GM18907 (cell line): ENCODE measurements at regions not wholly inside any gene's neighbourhood (a gene's known extent, or its start where the extent isn't known, plus 50 kb on each side); places are given as distances from the start of the nearest gene placed in this dataset.
A peak's percentile ranks its signal among the peaks of the same experiment; 100 is the strongest.

Experiments used
- ATAC-seq: cut with Tn5 transposase; IDR thresholded peaks from one replicate; pipeline ENCODE4 v1.9.1; 2021; ENCODE audit warnings: mild to moderate bottlenecking, moderate library complexity; ENCODE audit not compliant: unreplicated experiment

DNA sequence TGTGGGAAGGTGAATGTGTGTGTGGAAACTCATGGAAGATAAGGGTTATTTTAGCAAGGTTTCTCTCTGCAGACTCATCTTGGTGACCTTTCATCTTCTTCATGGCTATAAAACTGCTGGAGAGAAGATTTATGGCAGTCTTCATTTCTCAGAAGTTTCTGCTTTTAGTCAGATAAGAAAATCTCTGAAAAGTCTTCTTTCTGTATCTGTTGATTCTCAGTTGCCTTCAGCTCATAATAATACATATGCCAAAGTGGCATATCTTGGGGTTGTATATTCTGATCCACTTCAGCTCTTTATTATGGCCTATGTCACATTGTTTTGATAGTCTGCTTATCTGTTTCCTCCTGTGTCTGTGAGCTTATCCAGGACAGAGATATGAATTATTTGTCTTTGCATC lies 143.3 kb upstream of the TMTC4 start:
- no peak for ATAC-seq

DNA sequence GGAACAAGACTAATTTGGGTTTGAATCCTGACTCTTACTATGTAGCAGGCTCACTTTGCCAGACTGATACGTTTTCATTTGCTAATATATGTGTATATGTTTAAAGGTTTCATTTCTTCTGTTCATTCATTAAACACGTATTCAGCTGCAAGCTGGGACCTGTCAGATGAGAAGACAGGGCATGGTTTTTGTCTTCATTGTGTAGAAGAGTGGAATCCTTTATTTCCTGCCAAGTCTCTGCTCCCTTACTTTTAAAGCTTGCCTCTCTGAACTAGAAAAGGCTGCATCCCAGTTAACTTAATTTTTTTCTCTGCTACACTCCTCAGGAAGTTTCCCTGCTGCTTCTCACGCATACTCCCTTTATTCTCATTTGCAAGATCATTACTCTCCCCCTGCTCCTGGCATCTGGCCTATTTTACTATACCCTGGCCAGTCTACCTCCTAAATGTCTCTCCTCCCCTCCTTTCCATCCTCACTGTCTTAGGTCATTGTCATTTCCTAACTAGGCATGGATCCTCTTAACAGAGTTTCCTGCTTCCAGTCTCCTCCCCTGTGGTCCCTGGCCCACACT lies 141.0 kb upstream of the TMTC4 start:
- ATAC-seq = no peak

- no peak for ATAC-seq
Measured at GRCh38 chr13:100812982-100813584, 138.5 kb upstream of the TMTC4 start.

DNA sequence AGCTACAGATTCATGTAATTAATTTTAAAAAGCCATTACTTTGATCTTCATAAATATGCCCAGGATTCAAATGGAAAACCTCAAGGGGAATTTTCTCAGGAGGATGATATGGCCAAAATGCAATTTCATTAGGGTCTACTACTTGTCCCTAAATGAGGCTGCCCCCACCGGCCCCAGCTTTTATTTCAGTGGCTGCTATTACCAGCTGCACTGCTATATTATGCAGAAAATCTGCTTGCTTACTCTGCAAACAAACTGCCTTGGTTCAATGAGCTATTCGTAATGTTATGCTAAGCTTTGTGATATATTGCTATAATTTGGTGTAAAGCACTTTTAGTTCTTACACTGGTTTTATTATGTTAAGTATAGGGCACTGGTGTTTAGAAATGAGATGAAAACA lies 137.3 kb upstream of the TMTC4 start:
- no peak for ATAC-seq

DNA sequence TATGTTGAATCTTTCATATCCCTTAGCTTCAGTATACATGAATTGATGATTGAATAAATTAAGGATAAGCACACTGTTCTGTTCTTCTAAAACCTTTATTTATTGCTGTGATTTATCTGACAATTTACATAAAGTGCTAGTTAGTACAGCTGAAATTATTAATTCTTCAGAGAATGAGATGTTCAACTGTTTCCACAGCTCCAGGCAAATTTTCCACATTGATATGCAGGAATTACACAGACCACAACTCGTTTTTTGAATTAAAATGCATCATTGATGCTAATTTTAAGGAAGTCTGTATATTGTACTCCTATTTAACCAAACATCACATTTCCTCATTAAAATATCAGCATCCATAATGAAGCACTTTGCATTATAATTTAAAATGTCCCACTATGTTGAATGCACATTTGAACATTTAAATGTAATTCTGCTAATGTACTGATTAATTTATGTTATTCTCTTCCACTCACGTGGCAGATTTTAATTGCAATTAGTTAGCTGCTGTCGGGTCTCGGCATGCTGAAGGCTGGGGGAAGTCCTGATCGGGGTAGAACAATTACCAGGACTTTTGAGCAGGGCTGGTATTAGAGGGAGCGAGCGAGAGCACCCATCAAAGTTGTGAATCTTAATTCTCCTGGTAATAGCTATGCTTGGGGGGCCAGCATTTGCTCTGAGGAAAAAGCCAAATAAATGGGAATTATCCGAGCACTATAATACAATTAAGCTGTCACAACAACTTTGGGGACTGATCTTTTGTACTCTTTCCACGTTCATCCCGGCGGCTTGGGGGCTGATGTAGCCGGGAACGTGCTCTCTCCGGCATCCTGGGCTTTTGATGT lies 136.7 kb upstream of the TMTC4 start:
- ATAC-seq = no peak

DNA sequence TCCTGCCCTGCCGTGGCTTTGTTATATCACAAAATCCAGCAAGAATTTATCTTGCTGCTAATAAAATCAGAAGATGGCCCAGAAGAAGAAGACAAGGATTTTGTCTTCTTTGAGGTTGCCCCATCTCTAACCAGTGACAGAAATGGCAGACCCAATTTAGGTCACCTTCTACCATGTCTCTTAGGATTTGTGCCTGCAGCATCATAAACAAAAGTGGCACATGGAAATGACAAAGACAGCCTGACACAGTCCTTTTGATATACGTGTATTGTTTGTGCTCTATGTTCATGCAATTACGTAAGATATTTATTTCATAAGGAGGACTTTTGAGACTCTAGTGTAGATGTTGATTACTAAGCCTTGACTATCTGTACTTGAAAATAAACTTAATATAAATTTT lies 135.9 kb upstream of the TMTC4 start:
- ATAC-seq = no peak

- ATAC-seq = no peak
Measured at GRCh38 chr13:100809856-100810255, 135.3 kb upstream of the TMTC4 start.

DNA sequence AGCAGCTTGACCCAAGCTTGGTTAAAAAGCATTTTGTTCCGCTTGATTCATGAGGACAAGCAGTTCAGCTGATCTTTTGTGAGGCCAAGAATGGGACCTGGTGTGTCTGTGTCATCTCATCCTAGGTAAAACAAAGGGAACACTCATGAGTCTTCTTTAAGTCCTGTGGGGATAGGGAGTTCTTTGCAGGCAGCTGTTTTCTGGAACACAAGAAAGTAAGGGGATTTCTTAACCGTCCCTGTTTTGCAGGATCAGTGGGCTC lies 134.5 kb upstream of the TMTC4 start:
- no peak for ATAC-seq

DNA sequence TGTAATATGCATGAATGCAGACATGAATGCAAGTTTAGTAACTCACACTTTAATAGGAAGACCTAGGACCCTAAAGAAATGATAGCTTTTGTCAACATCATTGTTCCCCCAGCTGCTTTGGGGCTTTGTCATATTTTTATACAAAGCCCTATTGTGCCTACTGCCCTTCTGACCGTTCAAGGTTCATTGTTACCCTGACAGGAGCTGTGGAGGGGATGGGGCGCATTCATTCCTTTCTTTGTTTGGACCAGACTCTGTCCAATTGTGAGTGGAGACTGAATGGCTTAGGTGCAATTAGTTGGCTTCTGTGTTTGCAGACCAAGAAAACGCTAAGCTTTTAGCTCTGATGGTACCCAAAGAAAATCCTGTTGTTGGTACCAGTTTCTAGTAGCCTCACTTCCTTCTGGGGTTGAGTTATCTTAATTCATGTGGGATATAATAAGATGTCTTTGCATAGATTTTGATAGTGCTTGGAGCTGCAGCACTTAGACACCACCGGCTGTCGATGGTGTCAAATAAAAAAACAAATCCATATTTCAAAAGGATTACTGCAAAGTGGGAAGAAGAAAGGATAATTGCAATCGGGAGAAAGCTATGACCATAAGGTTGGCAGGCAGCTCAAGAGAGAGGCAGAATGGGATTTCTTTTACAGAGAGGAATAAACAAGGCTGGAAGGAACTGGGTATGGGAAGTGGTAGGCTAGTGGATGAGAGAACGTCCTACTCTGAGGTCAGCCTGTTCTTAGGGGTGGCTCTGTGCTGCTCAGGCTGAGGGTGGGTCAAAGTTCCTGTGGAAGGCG lies 133.9 kb upstream of the TMTC4 start:
- ATAC-seq = no peak

DNA sequence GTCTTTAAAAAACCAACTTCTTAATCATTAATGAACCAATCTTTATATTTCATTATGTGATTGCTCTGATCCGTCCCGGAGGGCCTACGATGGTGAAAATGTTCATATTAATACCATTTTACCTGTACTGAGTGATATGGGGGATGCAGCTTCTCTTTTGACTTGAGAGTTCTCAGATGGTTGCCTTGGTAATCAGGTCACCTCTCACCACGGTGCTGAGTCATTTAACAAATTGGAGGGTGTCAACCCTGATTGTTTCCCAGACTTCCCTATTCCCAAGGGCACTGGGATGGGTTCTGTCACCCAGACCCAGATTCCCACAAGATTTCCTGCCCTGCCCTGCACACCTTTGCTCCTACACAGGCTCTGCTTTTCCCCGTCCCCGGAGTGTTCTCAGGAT lies 128.5 kb upstream of the TMTC4 start:
- no peak for ATAC-seq

DNA sequence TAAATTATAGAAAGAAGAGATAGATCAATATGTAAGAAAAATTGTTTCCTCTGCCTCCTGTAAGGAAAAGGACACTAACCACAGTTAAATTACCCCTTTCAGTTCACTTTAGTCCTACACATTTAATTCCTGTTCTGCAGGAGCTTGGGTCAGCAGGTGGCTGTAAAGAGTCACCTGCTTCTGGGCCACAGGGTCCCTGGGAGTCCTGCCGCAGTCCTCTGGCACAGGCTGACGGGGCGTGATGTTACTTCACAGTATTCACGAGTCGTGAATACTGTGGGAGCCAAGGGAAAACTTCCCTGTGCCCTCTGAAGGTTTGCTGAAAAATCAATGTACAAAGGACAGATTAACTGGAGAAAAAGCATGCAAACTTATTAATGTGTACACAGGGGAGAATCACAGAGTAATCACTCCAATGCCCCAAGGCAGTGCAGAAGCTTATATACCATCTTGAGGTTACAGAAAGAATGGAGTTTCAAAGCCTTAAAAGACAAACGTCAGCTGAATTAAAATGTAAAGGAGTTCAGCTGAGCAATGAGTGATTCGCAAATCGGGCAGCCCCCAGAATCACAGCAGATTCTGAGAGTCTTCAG lies 125.8 kb upstream of the TMTC4 start:
- no peak for ATAC-seq

- no peak for ATAC-seq
Measured at GRCh38 chr13:100798739-100799361, 124.3 kb upstream of the TMTC4 start.

DNA sequence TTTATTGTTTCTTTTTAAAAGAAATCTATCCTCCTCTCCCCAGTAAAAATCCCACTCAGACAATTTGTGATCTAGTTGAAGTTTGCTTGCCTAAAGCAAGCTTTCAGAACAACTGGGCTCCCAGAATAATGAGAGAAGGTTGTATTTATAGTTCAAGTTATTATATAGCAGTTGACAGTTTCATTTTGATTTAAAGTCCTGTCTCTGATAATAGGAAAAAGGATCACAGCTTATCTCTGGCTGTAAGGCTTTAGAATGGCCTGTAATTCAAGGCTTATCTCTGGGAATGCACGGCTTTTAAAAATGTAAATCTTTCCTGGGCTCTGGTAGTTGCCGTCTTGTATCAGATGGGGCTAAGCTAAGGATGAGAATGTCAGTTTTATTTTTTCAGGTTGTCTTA lies 123.3 kb upstream of the TMTC4 start:
- ATAC-seq = no peak

DNA sequence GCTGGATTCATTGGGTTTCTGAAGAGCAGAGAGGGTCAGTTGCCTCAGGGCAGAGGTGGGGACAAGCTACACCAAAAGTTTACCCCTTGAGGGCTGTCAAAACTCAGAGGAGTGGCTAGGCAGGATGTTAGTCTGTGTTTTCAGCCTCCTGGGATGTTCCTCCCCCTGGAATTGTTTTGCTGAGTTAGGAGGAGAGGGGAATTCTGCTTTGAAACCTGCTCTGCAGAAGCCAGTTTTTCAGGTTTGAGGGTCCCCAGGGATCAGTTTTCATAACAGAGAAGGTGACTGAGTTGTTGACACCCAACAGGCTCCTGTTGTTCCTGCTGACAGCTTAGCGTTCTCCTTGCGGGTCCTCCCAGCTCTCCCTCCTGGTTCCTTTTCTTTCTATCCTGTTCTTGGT lies 121.9 kb upstream of the TMTC4 start:
- no peak for ATAC-seq

DNA sequence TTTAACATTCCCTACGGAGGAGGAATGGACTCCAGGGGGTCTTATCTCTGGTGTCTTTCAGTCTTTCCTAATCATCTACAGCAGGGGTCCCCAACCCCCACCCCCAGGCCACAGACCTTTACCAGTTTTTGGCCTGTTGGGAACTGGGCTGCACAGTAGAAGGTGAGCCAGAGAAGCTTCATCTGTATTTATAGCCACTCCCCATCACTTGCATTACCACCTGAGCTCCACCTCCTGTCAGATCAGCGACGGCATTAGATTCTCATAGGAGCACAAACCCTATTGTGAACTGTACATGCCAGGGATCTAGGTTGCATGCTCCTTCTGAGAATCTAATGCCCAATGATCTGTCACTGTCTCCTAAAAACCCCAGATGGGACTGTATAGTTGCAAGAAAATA lies 120.0 kb upstream of the TMTC4 start:
- ATAC-seq = no peak

- no peak for ATAC-seq
Measured at GRCh38 chr13:100790405-100790804, 115.8 kb upstream of the TMTC4 start.

GRCh38 chr13:100789968-100790367 lies 115.4 kb upstream of the TMTC4 start:
- peak; percentile 87 for ATAC-seq

DNA sequence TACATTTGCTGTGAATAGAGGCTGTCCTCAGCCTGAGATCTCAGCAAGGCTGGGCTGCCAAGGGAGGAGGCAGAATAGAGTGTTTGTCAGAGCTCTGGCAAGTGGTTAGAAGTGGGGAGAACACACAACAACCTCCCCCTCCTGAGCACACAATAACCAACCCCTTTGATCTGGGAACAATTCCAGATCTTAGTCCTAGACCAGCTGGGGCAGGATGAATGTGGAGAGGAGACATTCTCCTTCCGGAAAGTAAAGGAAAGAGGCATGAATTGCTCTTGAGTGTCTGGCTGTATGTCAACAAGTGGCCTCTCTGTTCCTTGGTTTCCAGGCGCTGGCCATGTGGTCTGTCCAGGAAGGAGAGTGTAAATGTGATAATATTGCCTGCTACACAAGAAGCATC lies 114.9 kb upstream of the TMTC4 start:
- ATAC-seq = peak; percentile 11

- no peak for ATAC-seq
Measured at GRCh38 chr13:100789025-100789424, 114.4 kb upstream of the TMTC4 start.

- no peak for ATAC-seq
Measured at GRCh38 chr13:100788540-100788939, 113.9 kb upstream of the TMTC4 start.

- no peak for ATAC-seq
Measured at GRCh38 chr13:100787899-100788298, 113.3 kb upstream of the TMTC4 start.
